NCI-H128 (cell line): ENCODE measurements at regions not wholly inside any gene's neighbourhood (a gene's known extent, or its start where the extent isn't known, plus 50 kb on each side); places are given as distances from the start of the nearest gene placed in this dataset.
"Not testable (repeated sequence)": the region's sequence is repeated elsewhere in the genome, so short reads cannot be mapped to it uniquely, and the experiment has no call there.

ENCODE experiments used
- DNase-seq: peaks from one replicate; lab custom pipeline; 2025; ENCODE audit not compliant: unreplicated experiment; lab: John Stamatoyannopoulos, UW

DNA sequence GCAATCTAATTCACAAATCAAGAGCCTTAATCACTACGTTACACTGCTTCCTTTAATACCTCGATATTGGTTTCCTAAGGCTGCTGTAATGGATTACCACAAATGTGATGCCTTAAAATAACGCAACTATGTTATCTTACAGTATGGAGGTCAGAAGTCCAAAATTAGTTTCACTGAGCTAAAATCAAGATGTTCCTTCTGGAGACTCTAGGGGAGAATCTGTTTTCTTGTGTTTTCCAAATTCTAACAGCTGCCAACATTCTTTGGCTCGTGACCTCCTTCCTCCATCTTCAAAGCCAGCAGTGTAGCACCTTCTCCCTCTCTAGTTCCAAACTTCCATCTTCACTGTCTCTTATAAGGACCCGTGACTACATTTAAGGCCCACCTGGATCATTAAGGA, 335.0 kb upstream of the NFIA start:
- DNase-seq, result no peak

DNA sequence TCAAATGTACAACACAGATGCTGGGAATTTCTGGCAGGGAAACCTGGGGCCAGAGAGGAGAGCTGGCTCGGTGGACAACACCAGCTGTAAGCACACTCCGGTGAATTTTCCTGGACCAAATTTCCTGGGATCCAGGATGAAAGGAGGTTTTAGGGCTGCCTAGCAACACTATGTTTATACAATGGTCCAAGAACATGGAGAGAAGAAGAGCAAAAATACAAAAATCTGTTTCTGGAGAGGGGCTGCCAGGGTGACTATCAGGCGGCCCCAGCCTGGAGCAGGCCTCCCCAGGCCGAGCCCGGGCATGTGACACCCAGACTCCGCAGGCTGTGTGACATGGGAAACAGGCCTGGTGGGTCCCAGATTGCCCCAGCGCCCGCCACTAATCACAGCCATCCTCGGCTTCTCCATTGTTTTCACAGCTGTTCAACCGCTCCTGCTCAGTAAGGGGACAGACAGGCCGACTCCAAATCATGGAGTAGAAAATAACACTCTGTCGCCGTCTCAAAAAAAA, 336.0 kb upstream of the NFIA start:
- DNase-seq, result no peak

DNA sequence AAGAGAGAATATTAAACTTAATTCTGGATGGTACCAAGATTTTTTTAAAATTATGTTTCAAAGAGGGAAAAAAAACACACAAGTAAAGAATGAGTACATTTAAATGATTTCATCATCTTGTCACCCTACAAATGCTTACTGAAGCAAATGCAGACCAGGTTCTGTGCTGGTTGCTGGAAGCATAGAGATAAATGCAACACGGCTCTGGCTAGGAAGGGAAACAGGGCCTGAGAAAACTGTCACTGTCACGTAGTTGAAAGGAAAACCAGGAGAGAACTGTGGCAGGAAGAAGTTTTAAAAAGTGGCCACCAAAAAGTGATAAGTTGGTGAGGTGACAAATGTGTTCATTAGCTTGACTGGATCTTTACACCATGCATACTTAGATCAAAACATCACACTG, 336.9 kb upstream of the NFIA start:
- DNase-seq, result no peak

DNA sequence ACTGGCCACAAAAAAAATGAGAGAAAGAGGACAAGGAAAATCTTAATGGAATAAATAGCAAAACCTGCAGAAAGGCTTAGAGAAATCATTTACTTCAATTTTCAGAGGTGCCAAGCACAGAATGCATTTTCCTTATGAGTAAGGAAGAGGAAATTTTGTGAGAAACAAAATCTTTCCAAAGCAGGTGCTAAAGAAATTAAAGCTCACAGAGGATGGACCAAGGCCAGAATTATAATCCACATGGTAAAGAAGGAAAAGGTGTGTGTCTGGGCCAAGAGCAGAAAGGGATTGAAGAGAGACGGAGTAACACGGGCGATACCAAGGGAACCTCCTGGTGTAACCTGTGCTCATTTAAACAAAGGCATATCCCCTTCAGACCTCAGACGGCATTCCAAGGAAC, 340.0 kb upstream of the NFIA start:
- no peak for DNase-seq

DNA sequence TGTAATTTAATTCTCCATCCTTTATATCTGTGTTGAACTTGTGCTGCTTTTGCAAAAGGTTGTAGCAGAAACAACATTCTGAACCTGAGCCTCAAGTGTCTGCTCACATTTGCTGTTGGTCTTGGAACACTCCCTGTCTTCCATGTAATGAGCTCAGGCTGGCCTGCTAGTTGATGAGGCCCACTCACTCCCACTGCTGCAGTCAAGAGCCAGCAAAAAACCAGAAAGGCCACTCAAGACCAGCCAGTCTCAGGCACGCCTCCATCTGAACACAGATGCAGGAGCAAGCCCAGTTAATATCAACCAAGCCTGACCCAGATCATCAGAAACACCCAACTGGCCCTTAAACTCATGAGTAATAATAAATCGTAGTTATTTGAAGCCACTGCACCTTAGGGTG, 342.2 kb upstream of the NFIA start:
- no peak for DNase-seq

DNA sequence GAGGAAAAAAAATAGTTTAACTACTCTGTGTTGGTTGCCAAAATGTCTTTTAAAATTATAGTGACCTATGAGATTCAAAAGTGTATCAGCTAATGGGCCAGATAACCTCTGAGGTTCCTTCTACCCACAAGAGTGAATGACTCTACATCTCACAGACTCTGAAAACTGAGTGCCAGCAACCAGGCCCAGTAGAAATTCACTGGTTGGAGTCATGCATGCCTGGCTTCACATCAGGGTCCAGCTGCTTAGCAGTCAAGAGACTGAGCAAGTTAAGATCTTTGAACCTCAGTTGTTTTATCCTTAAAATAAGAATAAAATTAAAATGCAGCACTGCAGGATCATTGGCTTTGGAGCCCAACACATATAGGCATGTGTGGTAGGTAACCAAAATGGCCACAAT, 342.6 kb upstream of the NFIA start:
- no peak for DNase-seq

DNA sequence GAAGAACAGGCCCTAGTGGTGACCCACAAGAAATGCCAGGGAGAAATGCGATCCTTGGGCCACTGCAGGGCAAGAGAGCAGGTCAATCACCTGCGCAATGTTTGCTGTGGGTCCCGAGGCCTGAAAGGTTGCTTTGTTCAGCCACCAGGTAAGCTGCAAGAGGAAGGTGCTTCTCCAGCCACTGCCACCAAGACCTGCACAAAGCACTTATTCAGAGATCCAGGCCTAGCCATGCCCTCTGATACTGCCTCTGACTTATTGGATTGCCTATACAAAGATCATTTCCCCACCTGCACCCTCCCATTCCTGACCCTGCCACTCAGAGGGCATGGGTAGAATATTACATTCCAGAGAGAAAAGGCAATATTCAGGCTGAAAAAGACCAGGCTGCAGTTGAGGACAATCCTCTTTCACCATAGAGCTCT, 349.4 kb upstream of the NFIA start:
- no peak for DNase-seq

DNA sequence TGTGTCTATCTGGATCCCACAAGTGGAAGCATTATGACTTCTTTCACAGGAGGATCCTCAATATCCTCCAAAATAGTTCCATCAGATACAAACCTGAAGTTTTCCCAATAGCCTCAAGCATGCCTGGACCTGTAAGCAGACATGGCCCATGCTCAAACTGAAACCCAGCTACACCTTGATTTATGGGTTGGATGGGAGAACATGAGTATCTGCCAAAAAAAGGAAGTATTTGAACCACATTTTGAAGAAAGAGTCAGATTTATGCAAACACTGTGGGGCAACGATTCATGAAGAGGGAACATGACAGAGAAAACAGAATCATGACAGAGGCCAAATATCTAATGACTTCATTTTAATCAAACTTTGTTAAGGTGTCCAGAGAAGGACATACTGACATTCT, 351.0 kb upstream of the NFIA start:
- no peak for DNase-seq

DNA sequence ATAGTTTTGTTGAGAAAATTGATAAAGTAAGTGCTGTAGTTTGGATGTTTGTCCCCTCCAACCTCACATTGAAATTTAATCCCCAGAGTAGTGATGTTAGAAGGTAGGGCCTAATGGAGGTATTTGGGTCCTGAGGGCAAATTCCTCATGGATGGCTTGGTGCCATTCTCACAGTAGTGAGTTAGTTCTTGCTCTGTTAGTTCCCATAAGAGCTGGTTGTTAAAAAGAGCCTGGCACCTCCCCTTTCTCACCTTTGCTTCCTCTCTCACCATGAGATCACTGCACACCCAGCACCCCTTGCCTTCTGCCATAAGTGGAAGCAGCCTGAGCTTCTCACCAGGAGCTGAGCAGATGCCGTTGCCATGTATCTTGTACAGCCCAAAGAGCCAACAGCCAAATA, 354.8 kb upstream of the NFIA start:
- no peak for DNase-seq

DNA sequence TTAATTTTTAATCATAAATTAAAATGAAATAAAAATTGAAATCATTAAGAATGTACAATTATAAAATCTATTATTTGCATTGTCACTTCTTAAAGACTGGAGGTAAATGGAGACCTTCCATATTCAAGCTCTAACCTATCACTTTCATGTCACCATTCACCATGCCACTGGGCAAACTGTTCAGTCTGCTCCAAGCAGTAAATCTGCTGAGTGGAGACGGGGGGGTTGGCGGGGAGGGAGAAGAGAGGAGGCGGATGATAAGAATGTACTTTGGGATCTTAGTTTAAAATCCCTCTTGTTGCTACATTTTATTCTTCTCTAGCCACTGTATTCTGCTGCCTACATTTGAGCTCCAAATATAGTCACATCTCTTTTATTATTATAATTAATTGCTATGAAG, 365.9 kb upstream of the NFIA start:
- DNase-seq, result no peak

DNA sequence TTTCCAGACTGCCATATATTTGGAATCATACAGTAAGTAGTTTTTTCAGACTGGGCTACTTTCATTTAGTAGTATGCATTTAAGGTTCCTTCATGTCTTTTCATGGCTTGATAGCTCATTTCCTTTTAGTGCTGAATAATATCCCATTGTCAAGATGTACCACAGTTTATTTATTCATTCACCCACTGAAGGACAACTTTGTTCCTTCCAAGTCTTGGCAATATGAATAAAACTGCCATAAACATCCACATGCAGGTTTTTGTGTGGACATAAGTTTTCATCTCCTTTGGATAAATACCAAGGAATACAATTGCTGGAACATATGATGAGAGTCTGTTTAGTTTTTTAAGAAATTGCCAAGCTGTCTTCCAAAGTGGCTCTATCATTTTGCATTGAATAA, 366.4 kb upstream of the NFIA start:
- no peak for DNase-seq

DNA sequence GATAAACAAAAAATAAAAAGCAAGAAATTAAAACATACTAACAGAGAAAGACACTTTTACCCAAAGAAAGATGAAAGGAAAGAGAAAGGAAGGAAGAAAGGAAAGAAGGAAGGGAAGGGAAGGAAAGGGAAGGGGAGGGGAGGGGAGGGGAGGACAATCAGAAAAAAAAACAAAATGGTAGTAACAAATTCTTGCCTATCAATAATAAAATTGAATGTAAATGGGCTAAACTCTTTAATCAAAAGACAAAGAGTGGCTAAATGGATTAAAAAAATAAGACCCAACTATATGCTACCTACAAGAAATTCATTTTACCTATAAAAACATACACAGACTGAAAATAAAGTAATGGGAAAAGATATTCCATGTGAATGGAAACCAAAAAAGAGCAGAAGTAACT, 372.9 kb upstream of the NFIA start:
- DNase-seq, result no peak

DNA sequence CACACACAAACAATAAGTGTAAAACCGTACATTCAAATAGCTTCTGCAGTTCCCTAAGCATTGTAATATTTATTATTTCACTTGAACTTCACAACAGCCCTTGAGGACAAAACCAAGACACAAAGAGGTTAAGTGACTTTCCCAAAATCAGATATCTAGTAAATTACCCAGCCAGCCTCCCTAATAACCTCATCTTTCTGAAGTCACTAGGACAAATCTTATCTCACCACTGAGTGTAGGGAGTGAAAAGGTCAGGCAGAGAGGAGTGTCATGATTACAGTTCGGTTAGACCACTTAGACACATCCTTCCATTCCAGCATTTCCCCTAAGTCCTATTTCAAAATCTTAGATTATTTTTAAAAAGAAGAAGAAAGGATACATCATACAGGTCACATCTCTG, 377.3 kb upstream of the NFIA start:
- no peak for DNase-seq

DNA sequence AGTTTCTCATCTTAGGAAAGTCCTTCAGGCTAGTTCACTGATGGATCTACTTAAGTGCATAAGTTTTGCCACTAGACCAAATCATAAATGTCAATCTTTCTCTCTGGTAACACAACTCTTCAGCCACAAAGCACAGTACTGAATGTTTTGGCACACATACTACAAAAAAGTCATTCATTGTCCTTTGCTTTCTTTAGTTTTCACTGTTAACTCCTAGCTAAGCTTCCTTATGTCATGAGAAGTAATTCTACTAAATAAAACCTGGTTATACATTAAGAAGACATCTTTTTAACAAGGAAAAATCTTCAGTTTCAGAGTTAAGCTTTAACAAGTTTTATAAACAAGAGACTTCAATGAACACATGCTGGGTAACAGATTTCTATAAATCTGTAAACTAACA, 379.2 kb upstream of the NFIA start:
- no peak for DNase-seq

DNA sequence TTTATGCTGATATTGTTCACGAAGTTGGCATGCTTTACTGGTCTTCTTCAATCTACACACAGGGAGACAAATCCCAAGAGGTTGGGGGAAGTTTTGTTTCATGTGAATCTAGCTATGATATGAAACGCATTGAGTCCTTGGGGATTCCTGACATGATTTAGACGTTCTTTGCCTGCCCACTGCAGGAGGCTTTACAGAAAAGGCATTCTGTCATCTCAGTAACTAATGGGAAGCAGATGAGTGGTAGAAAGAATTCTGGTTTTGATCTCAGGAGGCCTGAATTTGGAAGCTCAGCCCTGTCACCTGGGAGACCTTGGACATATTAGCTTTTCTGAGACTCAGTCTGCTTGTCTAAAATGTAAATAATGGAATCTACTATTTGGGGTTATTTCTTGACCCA, 383.0 kb upstream of the NFIA start:
- DNase-seq, result no peak

DNA sequence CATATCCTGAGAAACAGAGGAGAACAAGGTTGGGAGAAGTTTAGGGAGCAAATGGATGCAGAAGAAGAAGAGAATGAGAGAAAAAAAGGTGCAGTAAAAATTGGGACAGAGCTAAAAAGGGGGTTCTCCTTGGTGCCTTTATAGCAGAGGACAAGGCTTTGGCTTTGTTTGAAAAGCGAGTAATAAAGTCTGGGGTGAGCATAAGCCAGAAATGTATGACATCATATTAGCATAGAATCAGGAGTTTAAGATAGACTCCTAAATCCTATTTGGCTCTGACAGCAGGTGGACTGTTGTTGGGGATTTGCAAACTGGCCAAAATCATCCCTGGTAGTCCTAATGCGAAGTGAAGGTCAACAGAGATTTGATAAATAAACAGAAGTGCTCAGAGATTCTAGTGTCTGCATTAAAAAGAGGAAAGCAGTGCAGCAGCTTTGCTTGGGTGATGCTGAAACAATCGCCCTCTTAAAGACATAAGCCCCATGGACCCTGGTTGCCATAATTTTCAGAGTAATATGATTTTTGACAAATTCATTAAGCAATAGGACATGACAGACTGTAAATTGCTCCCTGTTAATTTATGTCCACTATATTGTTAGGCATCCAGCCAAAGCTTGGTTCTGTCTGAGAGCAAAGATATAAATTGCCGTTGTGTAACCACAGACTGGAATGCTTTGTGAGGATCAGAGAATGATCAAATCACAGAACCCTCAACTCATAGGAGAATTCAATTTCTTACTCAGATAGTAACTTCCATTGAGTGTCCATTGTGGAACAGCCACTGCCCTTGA, 385.0 kb upstream of the NFIA start:
- DNase-seq, result no peak

DNA sequence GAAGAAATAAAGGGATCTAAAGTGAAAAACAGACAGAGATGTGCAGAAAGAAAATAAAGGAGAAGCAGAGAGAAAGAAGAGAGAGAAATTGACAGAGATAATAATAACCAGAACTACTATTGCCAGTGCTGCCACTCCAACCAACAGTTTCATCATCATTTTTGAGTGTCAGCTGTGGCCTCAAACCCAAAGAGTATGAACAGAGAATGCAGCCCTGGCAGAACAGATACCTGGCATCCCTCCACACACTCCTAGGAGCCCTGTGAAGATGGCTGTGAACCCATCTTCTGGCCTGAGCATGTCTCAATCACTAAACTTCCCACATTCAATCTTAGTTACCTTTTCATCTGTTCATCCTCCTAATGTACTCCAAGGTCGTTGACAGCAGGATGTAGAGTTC, 385.8 kb upstream of the NFIA start:
- no peak for DNase-seq

DNA sequence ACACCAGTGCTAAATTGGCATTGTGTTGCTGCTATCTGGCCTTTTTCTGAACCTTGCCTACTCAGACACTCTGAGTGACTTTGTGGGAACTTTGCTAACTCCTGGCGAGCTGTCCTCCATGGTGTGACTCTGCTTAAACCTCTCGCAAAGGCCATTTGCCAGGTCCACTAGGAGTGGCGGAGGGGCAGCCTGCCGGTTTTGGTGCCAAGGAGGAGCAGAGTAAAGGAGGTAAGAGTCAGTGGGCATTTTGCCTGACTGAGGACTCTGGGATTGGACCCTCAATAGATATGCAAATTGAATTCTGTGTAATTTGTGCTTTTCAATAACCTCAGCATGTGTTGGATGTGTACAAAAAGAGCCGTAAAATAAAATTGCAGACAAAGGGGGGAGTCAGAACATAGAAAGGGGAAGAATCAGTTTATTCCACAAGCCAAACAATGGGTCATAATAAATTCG, 386.6 kb upstream of the NFIA start:
- DNase-seq, result no peak

DNA sequence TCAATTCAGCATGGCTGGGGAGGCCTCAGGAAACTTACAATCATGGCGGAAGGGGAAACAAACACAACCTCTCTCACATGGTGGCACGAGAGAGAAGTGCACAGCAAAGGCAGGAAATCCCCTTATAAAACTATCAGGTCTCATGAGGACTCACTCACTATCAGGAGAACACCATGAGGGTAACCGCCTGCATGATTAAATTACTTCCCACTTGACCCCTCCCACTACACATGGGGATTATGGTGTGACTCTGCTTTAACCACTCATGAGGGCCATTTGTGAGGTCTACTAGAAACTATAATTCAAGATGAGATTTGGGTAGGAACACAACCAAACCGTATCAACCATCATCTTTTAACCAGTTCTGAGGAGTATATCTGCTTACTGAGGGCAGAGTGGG, 387.4 kb upstream of the NFIA start:
- DNase-seq, result no peak

DNA sequence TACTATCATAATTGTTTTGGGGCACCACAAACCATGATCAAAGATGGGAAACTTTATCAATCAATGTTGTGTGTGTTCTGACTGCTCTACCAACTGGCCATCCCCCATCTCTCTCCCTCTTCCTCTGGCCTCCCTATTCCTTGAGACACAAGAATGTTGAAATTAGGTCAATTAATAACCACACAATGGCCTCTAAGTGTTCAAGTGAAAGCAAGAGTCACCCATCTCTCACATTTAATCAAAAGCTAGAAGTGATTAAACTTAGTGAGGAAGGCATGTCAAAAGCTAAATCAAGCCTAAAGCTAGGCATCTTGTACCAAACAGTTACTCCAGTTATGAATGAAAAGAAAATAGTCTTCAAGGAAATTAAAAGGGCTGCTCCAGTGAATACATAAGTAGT, 390.3 kb upstream of the NFIA start:
- no peak for DNase-seq

DNA sequence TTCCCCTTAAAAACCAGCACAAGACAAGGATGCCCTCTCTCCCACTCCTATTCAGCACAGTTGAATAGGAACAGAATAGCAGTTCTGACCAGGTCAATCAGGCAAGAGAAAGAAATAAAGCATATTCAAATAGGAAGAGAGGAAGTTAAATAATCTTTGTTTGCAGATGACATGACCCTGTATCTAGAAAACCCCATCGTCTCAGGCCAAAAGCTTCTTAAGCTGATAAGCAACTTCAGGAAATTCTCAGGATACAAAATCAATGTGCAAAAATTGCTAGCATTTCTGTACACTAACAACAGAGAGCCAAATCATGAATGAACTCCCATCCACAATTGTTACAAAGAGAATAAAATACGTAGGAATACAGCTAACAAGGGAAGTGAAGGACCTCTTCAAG, 394.1 kb upstream of the NFIA start:
- DNase-seq, result not testable (repeated sequence)

DNA sequence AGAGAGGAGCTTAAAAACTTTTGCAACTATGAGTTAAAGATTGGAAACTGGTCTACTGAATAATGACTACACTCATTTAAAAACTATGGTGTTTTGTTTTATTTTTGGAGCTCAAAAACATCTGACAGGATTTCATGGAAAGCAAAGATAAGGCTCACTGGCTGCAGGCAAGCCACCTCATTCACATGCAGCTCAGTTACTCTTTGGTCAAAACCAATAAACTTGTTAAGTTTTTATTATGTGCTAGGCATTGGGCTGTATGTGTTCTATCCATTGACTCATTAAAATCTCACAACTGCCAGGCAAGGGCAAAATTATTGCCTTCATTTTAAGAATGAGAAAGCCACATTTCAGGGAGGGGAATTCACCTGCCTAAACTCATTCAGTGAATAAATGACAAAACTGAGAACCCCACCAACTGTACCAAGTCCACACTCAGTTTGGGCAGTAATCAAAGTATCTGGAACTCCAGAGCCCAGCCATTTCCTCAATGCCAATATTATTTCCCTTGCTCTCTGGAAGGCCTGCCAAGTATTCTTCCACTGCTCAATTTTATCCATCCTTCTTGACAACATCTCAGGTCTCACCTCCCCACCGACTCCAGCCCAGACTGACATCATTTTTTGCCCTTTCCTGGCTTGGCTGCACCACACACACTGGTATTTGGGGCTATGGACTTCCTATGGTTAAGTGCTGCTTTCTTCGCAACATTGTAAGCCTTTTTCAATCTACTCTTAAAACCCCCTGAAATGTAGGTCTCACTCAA, 401.1 kb upstream of the NFIA start:
- no peak for DNase-seq
